Activated CD4-positive, alpha-beta T cell treated with anti-CD3 and anti-CD28 coated beads, Interleukin-2, amount 10 ng/mL, durations not matched to agents 7 days and 5 days (primary cell): ENCODE measurements at regions not wholly inside any gene's neighbourhood (a gene's known extent, or its start where the extent isn't known, plus 50 kb on each side); places are given as distances from the start of the nearest gene placed in this dataset.

ENCODE experiments used
- CTCF ChIA-PET: fragments of 350-600 bp; sonication (Branson Sonifier 250); formaldehyde crosslinking; loops from one replicate; lab custom pipeline; 2021; ENCODE audit warnings: antibody characterized with exemption; lab: Charles Lee
- POLR2A ChIA-PET: fragments of 350-600 bp; sonication (Branson Sonifier 250); formaldehyde crosslinking; loops from one replicate; lab custom pipeline; 2021; ENCODE audit warnings: antibody characterized with exemption; lab: Charles Lee
- DNase-seq: peaks from one replicate; pipeline ENCODE4 v3.0.0-alpha.2; 2020
- H3K27ac Mint-ChIP-seq: one replicate; pipeline ENCODE4 v1.8.0; 2021; ENCODE audit warnings: mild to moderate bottlenecking, moderate library complexity, mixed read lengths
- H3K27me3 Mint-ChIP-seq: one replicate; pipeline ENCODE4 v1.8.0; 2021; ENCODE audit warnings: mixed read lengths
- H3K36me3 Mint-ChIP-seq: one replicate; pipeline ENCODE4 v1.8.0; 2021; ENCODE audit warnings: low read depth, mixed read lengths
- H3K4me1 Mint-ChIP-seq: one replicate; pipeline ENCODE4 v1.8.0; 2021; ENCODE audit warnings: mixed read lengths
- H3K4me3 Mint-ChIP-seq: one replicate; pipeline ENCODE4 v1.8.0; 2021; ENCODE audit warnings: mild to moderate bottlenecking, moderate library complexity, mixed read lengths
- H3K9me3 Mint-ChIP-seq: one replicate; pipeline ENCODE4 v1.8.0; 2021; ENCODE audit warnings: mixed read lengths

- no peaks in the 10 kb centered on the region for H3K27me3 Mint-ChIP-seq
- no peak overlapping the region for H3K27ac Mint-ChIP-seq
- H3K36me3 Mint-ChIP-seq = no peaks in the 10 kb centered on the region
- ChIA-PET CTCF (no interaction called here), POLR2A (no interaction called here)
- no peaks in the 10 kb centered on the region for H3K9me3 Mint-ChIP-seq
- DNase-seq = no peak
- H3K4me3 Mint-ChIP-seq = no peak overlapping the region
- no peaks in the 10 kb centered on the region for H3K4me1 Mint-ChIP-seq
These were observed 106.3 kb downstream of the MYCN start for GRCh38 chr2:16046649-16047048.

- Mint-ChIP-seq H3K4me1 (no peaks in the 10 kb centered on the region), H3K36me3 (no peaks in the 10 kb centered on the region), H3K27me3 (no peaks in the 10 kb centered on the region), H3K27ac (no peak overlapping the region), H3K4me3 (no peak overlapping the region), H3K9me3 (no peaks in the 10 kb centered on the region)
- POLR2A ChIA-PET = no interaction called here
- no peak for DNase-seq
- CTCF ChIA-PET = no interaction called here
These were observed 105.5 kb downstream of the MYCN start for GRCh38 chr2:16045653-16046352.

GRCh38 chr2:16044946-16045456 is 104.7 kb downstream of the MYCN start:
- H3K4me3 Mint-ChIP-seq = no peak overlapping the region
- H3K27me3 Mint-ChIP-seq = no peaks in the 10 kb centered on the region
- no peaks in the 10 kb centered on the region for H3K4me1 Mint-ChIP-seq
- H3K27ac Mint-ChIP-seq = no peak overlapping the region
- no peaks in the 10 kb centered on the region for H3K36me3 Mint-ChIP-seq
- POLR2A ChIA-PET = no interaction called here
- DNase-seq = no peak
- no peaks in the 10 kb centered on the region for H3K9me3 Mint-ChIP-seq
- CTCF ChIA-PET = no interaction called here

GRCh38 chr2:16043627-16044026 is 103.3 kb downstream of the MYCN start:
- H3K27me3 Mint-ChIP-seq = no peaks in the 10 kb centered on the region
- POLR2A ChIA-PET = no interaction called here
- CTCF ChIA-PET = no interaction called here
- no peaks in the 10 kb centered on the region for H3K9me3 Mint-ChIP-seq
- H3K4me3 Mint-ChIP-seq = no peak overlapping the region
- H3K36me3 Mint-ChIP-seq = no peaks in the 10 kb centered on the region
- no peak overlapping the region for H3K27ac Mint-ChIP-seq
- H3K4me1 Mint-ChIP-seq = no peaks in the 10 kb centered on the region
- DNase-seq = no peak

GRCh38 chr2:16043192-16043591 is 102.8 kb downstream of the MYCN start:
- DNase-seq = no peak
- no peak overlapping the region for H3K27ac Mint-ChIP-seq
- H3K4me1 Mint-ChIP-seq = no peaks in the 10 kb centered on the region
- CTCF ChIA-PET = no interaction called here
- H3K36me3 Mint-ChIP-seq = no peaks in the 10 kb centered on the region
- POLR2A ChIA-PET = no interaction called here
- H3K9me3 Mint-ChIP-seq = no peaks in the 10 kb centered on the region
- no peaks in the 10 kb centered on the region for H3K27me3 Mint-ChIP-seq
- H3K4me3 Mint-ChIP-seq = no peak overlapping the region

- Mint-ChIP-seq H3K4me3 (no peak overlapping the region), H3K36me3 (no peaks in the 10 kb centered on the region), H3K9me3 (no peaks in the 10 kb centered on the region), H3K27me3 (no peaks in the 10 kb centered on the region), H3K4me1 (no peaks in the 10 kb centered on the region), H3K27ac (no peak overlapping the region)
- no peak for DNase-seq
- ChIA-PET CTCF (no interaction called here), POLR2A (no interaction called here)
These were observed 101.9 kb downstream of the MYCN start for GRCh38 chr2:16042201-16042700.

- POLR2A ChIA-PET = no interaction called here
These were observed 100.1 kb downstream of the MYCN start for GRCh38 chr2:16040271-16041010.

GRCh38 chr2:16039823-16040222 is 99.5 kb downstream of the MYCN start:
- ChIA-PET CTCF (no interaction called here), POLR2A (no interaction called here)
- Mint-ChIP-seq H3K36me3 (no peaks in the 10 kb centered on the region), H3K9me3 (no peaks in the 10 kb centered on the region), H3K4me1 (no peaks in the 10 kb centered on the region), H3K27me3 (no peaks in the 10 kb centered on the region), H3K4me3 (no peak overlapping the region), H3K27ac (no peak overlapping the region)
- no peak for DNase-seq

More at GRCh38 chr2:16040271-16041010, 100.1 kb downstream of the MYCN start:
- no peaks in the 10 kb centered on the region for H3K4me1 Mint-ChIP-seq
- no peaks in the 10 kb centered on the region for H3K9me3 Mint-ChIP-seq
- H3K4me3 Mint-ChIP-seq = no peak overlapping the region
- CTCF ChIA-PET = no interaction called here
- no peaks in the 10 kb centered on the region for H3K27me3 Mint-ChIP-seq
- H3K27ac Mint-ChIP-seq = no peak overlapping the region
- H3K36me3 Mint-ChIP-seq = no peaks in the 10 kb centered on the region
- no peak for DNase-seq

- H3K9me3 Mint-ChIP-seq = no peaks in the 10 kb centered on the region
- no peaks in the 10 kb centered on the region for H3K27me3 Mint-ChIP-seq
- no peak overlapping the region for H3K4me3 Mint-ChIP-seq
- H3K27ac Mint-ChIP-seq = no peak overlapping the region
- POLR2A ChIA-PET = no interaction called here
- no peaks in the 10 kb centered on the region for H3K36me3 Mint-ChIP-seq
- no peak for DNase-seq
- CTCF ChIA-PET = no interaction called here
- H3K4me1 Mint-ChIP-seq = no peaks in the 10 kb centered on the region
These were observed 98.7 kb downstream of the MYCN start for GRCh38 chr2:16039055-16039454.

GRCh38 chr2:16038621-16039020 is 98.3 kb downstream of the MYCN start:
- CTCF ChIA-PET = no interaction called here
- H3K4me1 Mint-ChIP-seq = no peaks in the 10 kb centered on the region
- H3K36me3 Mint-ChIP-seq = no peaks in the 10 kb centered on the region
- DNase-seq = no peak
- H3K27ac Mint-ChIP-seq = no peak overlapping the region
- POLR2A ChIA-PET = no interaction called here
- H3K27me3 Mint-ChIP-seq = no peaks in the 10 kb centered on the region
- H3K4me3 Mint-ChIP-seq = no peak overlapping the region
- H3K9me3 Mint-ChIP-seq = no peaks in the 10 kb centered on the region

- H3K36me3 Mint-ChIP-seq = no peaks in the 10 kb centered on the region
These were observed 97.6 kb downstream of the MYCN start for GRCh38 chr2:16037808-16038457.

GRCh38 chr2:16036951-16037350 is 96.6 kb downstream of the MYCN start:
- Mint-ChIP-seq H3K9me3 (no peaks in the 10 kb centered on the region), H3K4me3 (no peak overlapping the region), H3K36me3 (no peaks in the 10 kb centered on the region), H3K27ac (no peak overlapping the region), H3K4me1 (no peaks in the 10 kb centered on the region), H3K27me3 (no peaks in the 10 kb centered on the region)
- ChIA-PET CTCF (interaction anchor here (1.8 kb wide), 1 partner anchor 19 kb away, joined by 3 read pairs; no protein-coding TSS in a partner anchor), POLR2A (no interaction called here)
- DNase-seq = no peak

More at GRCh38 chr2:16037808-16038457, 97.6 kb downstream of the MYCN start:
- no peaks in the 10 kb centered on the region for H3K4me1 Mint-ChIP-seq
- ChIA-PET CTCF (interaction anchor here (1.8 kb wide), 1 partner anchor 20 kb away, joined by 3 read pairs; no protein-coding TSS in a partner anchor), POLR2A (no interaction called here)
- H3K27ac Mint-ChIP-seq = no peak overlapping the region
- no peaks in the 10 kb centered on the region for H3K9me3 Mint-ChIP-seq
- H3K27me3 Mint-ChIP-seq = no peaks in the 10 kb centered on the region
- no peak overlapping the region for H3K4me3 Mint-ChIP-seq
- no peak for DNase-seq
